Astrocyte (in vitro differentiated cells and primary cell): ENCODE measurements at regions not wholly inside any gene's neighbourhood (a gene's known extent, or its start where the extent isn't known, plus 50 kb on each side); places are given as distances from the start of the nearest gene placed in this dataset.

ENCODE experiments used
- EZH2 ChIP-seq: IDR thresholded peaks from 2 replicates; pipeline ENCODE4 v1.6.1; 2012; ENCODE audit warnings: mild to moderate bottlenecking, low read length, inconsistent platforms; ENCODE audit not compliant: insufficient read depth
- TF ChIP-seq, protein P1 (sequence below): IDR thresholded peaks from 2 replicates; pipeline ENCODE4 v1.5.1; 2011; ENCODE audit warnings: low read depth, mild to moderate bottlenecking, inconsistent platforms, low read length, moderate library complexity; ENCODE audit not compliant: insufficient read depth

GRCh38 chr18:68054669-68055068 lies 538.1 kb upstream of the DSEL start:
- TF ChIP-seq, protein P1, sequence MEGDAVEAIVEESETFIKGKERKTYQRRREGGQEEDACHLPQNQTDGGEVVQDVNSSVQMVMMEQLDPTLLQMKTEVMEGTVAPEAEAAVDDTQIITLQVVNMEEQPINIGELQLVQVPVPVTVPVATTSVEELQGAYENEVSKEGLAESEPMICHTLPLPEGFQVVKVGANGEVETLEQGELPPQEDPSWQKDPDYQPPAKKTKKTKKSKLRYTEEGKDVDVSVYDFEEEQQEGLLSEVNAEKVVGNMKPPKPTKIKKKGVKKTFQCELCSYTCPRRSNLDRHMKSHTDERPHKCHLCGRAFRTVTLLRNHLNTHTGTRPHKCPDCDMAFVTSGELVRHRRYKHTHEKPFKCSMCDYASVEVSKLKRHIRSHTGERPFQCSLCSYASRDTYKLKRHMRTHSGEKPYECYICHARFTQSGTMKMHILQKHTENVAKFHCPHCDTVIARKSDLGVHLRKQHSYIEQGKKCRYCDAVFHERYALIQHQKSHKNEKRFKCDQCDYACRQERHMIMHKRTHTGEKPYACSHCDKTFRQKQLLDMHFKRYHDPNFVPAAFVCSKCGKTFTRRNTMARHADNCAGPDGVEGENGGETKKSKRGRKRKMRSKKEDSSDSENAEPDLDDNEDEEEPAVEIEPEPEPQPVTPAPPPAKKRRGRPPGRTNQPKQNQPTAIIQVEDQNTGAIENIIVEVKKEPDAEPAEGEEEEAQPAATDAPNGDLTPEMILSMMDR = no peak
- TF ChIP-seq EZH2 = no peak
